Astrocyte of the spinal cord (primary cell): ENCODE measurements at regions not wholly inside any gene's neighbourhood (a gene's known extent, or its start where the extent isn't known, plus 50 kb on each side); places are given as distances from the start of the nearest gene placed in this dataset.

Experiments
- DNase-seq: peaks from one replicate; pipeline ENCODE4 v3.0.0; 2011; ENCODE audit warnings: low read depth, low spot score
- H3K4me3 ChIP-seq: 2 replicates; pipeline ENCODE4 v1.5.1; 2011; ENCODE audit warnings: low read depth, mild to moderate bottlenecking, low read length, moderate library complexity
- in situ Hi-C: cut with HindIII; loops from 2 replicates; pipeline ENCODE4 v1.10.0; 2017; ENCODE audit warnings: low sequenced_read_pairs
- TF ChIP-seq, protein P1 (sequence below): IDR thresholded peaks from 2 replicates; pipeline ENCODE4 v1.5.1; 2012; ENCODE audit warnings: low read depth, mild to moderate bottlenecking, low read length, inconsistent platforms

DNA sequence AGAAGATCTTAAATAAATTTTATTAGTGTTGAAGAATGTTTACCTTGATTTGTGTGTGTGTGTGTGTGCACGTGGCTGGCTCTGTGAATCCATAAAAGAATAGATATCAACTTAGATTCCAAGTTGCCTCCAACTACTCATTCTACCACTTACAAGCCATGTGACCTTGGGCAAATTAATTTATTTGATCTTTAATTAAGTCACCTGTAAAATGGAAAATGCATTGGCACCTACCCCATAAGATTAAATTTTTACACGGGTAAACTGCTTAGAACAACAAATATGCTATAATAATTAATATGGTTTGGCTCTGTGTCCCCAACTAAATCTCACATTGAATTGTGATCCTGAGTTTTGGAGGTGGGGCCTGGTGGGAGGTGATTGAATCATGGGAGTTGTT is 604.9 kb upstream of the NRG3 start:
- TF ChIP-seq, protein P1, sequence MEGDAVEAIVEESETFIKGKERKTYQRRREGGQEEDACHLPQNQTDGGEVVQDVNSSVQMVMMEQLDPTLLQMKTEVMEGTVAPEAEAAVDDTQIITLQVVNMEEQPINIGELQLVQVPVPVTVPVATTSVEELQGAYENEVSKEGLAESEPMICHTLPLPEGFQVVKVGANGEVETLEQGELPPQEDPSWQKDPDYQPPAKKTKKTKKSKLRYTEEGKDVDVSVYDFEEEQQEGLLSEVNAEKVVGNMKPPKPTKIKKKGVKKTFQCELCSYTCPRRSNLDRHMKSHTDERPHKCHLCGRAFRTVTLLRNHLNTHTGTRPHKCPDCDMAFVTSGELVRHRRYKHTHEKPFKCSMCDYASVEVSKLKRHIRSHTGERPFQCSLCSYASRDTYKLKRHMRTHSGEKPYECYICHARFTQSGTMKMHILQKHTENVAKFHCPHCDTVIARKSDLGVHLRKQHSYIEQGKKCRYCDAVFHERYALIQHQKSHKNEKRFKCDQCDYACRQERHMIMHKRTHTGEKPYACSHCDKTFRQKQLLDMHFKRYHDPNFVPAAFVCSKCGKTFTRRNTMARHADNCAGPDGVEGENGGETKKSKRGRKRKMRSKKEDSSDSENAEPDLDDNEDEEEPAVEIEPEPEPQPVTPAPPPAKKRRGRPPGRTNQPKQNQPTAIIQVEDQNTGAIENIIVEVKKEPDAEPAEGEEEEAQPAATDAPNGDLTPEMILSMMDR, result no peak
- in situ Hi-C loops, result no loop called here
- no peak overlapping the region for H3K4me3 ChIP-seq
- DNase-seq, result no peak

DNA sequence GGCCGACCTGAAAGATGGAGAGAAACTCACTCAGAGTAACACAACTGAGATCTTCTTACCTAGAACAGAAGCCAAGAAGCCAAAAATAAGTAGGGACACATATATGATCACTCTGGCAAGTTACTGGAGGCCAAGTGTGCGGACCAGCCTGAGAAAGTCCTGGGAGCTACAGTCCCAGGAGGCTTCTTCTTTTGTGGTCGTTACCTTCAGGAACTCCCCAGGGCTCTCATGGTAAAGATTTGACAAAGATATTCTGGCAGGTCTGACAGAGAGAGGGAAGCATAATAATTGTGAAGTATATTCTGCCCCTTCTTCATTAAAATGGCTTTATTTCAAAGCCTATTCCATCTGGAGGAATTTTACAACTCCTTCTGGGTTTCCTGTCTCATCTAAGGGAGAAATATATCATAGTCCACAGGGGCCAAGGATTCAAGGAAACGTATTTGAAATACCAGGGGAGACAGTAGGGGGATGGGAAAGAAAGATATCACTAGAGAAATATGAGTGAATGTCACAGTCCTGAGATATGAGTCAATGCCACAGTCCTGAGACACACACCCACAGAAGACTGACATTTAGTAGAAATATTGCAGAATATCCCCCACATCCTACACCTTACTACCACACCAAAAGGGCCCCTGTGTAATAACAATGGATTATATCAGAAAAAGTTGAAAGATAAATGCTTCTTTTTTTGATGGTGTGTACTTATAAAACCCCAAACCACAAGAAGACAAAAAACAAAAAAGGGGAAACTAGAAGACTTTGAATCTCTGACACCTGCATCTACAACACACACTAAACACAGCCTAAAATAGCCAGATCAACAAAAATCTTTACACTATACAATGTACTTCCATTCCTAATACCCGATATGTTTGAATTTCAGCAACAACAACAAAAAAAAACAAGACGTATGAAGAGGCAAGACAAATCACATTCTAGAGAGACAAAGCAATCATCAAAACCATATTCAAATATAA is 594.2 kb upstream of the NRG3 start:
- TF ChIP-seq, protein P1, result no peak
- no peak for DNase-seq
- H3K4me3 ChIP-seq, result no peak overlapping the region
- in situ Hi-C loops, result no loop called here

DNA sequence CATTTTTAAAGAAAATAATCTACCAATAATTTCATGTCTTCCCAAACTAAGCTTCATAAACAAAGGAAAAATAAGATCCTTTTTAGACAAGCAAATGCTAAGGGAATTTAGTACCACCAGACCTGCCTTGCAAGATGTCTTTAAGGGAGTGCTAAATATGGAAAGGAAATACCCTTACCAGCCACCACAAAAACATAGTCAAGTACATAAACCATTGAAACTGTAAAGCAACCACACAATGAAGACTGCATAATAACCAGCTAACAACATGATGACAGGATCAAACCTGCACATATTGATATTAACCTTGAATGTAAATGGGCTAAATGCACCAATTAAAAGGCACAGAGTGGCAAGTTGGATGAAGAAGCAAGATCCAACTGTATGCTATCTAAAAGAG is 586.5 kb upstream of the NRG3 start:
- DNase-seq, result no peak
- TF ChIP-seq, protein P1, result no peak
- no peak overlapping the region for H3K4me3 ChIP-seq
- in situ Hi-C loops, result no loop called here

DNA sequence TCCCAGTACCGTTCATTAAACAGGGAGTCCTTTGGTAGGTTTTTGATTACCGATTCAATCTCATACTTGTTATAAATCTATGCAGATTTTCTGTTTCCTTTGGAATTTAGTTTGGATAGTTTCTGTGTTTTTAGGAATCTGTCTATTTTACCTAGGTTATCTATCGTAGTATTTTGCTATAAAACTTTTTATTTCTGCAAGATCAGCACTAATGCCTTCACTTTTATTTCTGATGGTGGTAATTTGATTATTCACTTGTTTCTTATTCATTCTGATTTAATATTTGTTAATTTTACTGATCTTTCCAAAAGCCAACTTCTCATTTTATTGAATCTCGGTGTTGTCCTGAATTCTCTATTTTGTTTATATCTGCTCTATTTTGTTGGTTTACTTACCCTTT is 577.7 kb upstream of the NRG3 start:
- in situ Hi-C loops, result no loop called here
- TF ChIP-seq, protein P1, result no peak
- no peak overlapping the region for H3K4me3 ChIP-seq
- DNase-seq, result no peak

DNA sequence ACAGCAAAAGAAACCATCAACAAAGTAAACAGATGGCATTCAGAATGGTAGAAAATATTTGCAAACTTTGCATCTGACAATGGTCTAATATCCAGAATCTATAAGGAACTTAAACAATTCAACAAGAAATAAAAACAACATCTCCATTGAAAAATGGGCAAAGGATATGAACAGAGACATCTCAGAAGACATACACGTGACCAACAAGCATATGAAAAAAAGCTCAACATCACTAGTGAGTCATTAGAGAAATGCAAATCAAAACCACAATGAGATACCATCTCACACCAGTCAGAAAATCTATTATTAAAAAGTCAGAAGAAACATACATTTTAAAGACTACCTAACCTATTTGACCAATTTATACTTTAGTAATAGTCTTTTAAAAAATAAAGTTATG is 571.3 kb upstream of the NRG3 start:
- TF ChIP-seq, protein P1, result no peak
- in situ Hi-C loops, result no loop called here
- H3K4me3 ChIP-seq, result no peak overlapping the region
- no peak for DNase-seq

DNA sequence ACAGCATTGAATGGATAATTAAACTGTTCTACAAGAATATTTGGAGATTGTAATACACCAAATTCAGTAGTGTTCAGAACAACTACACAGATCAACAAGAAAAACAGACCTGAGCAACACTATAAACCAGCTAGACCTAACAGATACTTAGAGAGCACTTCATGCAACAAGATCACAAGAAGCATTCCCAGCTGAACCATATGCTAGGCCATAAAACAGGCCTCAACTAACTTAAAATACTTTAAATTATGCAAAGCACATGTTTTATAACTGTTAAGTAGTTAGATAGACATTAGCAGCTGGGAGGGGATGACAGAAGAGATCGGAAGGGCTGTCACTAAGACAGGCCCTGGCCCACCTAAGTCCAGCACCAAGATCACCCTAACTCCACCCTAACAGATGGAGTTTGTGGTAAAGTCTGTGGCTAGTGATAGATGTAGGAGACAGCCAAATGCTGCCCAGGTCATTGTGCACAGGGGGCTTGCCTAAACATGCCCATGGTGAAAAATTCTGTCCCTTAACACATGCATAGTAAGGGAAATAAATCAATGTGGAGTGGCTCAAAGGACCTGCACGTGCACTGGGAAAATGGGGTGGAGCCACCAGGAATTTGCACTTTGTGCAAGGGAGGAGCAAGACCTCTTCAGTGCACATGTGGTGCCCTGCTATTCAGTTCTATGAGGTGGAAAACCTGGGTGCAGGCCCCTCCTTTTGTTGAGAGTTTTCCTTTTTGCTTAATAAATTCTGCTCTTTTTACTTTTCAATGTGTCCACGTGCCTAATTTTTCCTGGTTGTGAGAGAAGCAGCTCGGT is 567.8 kb upstream of the NRG3 start:
- in situ Hi-C loops, result no loop called here
- no peak for DNase-seq
- TF ChIP-seq, protein P1, result no peak
- H3K4me3 ChIP-seq, result no peak overlapping the region
